A549 (cell line): ENCODE measurements at regions not wholly inside any gene's neighbourhood (a gene's known extent, or its start where the extent isn't known, plus 50 kb on each side); places are given as distances from the start of the nearest gene placed in this dataset.

Experiments
- ATAC-seq, 2 experiments: fragments of 200-7000 bp in 1 of 2; fragments of >200 bp in 1 of 2; cut with Nextera tagmentation in 1 of 2; cut with Tn5 transposase in 1 of 2; 3 replicates each; pipeline versions ENCODE4 v1.8.0 to v1.9.1; 2018 to 2020; ENCODE audit warnings: mild to moderate bottlenecking in 1 of 2, moderate library complexity in 1 of 2
- CTCF ChIA-PET: fragments of 300-600 bp; sonication (Branson Sonifier 250); formaldehyde crosslinking; extraction: SDS; loops from one replicate; lab custom pipeline; 2021; ENCODE audit warnings: antibody characterized with exemption, inconsistent platforms; lab: Yijun Ruan, JAX
- POLR2A ChIA-PET: fragments of 350-600 bp; formaldehyde crosslinking; extraction: SDS; loops from one replicate; lab custom pipeline; 2021; ENCODE audit warnings: antibody characterized with exemption, inconsistent platforms; lab: Yijun Ruan, JAX
- DNase-seq, 2 experiments: peaks; one replicate each; pipeline versions ENCODE4 v3.0.0 to v3.0.0-alpha.2; 2011 to 2016; ENCODE audit warnings: low read depth in 1 of 2, low spot score in 1 of 2
- FAIRE-seq: peaks from 2 replicates; lab custom pipeline; 2011; peaks lifted over from hg19 to GRCh38; lab: Jason Lieb, UNC
- H3K27ac ChIP-seq, 2 experiments: fragments of >200 bp; sonication (Bioruptor Twin); formaldehyde crosslinking; 3 replicates each; pipeline ENCODE4 v1.5.1; 2016 to 2017
- H3K4me1 ChIP-seq: fragments of >200 bp; sonication (Bioruptor Twin); formaldehyde crosslinking; 3 replicates; pipeline ENCODE4 v1.6.1; 2016
- H3K4me2 ChIP-seq: fragments of >200 bp; sonication (Bioruptor Twin); formaldehyde crosslinking; 3 replicates; pipeline ENCODE4 v1.6.1; 2016
- H3K4me3 ChIP-seq: fragments of >200 bp; sonication (Bioruptor Twin); formaldehyde crosslinking; 3 replicates; pipeline ENCODE4 v1.5.1; 2016
- H3K9me3 ChIP-seq: fragments of >200 bp; sonication (Bioruptor Twin); formaldehyde crosslinking; 3 replicates; pipeline ENCODE4 v1.6.1; 2016
- CBX2 ChIP-seq: fragments of 200-600 bp; sonication (generic); IDR thresholded peaks from 2 replicates; pipeline ENCODE4 v1.6.1; 2016; ENCODE audit warnings: low read depth, mild to moderate bottlenecking, borderline replicate concordance
- CEBPB ChIP-seq, 2 experiments: fragments of >200 bp in 1 of 2; sonication (Bioruptor Twin) in 1 of 2; formaldehyde crosslinking in 1 of 2; IDR thresholded peaks; 2 replicates each; pipeline ENCODE4 v1.6.1; 2012 to 2016
- CTCF ChIP-seq: fragments of >200 bp; sonication (Bioruptor Twin); formaldehyde crosslinking; IDR thresholded peaks from 3 replicates; pipeline ENCODE4 v1.5.1; 2016
- E2F6 ChIP-seq: IDR thresholded peaks from 2 replicates; pipeline ENCODE4 v1.6.1; 2012; ENCODE audit warnings: low read depth, borderline replicate concordance
- ELK1 ChIP-seq: fragments of 150-350 bp; IDR thresholded peaks from 2 replicates; pipeline ENCODE4 v1.6.1; 2014; ENCODE audit warnings: low read depth, mild to moderate bottlenecking, low read length
- FOXS1 ChIP-seq: fragments of 250-450 bp; sonication (Bioruptor Pico); IDR thresholded peaks from 2 replicates; pipeline ENCODE4 v1.5.0; 2020; ENCODE audit warnings: mild to moderate bottlenecking, moderate library complexity
- JUN ChIP-seq, 2 experiments: fragments of >200 bp; sonication (Bioruptor Twin); formaldehyde crosslinking; IDR thresholded peaks; 2 replicates in 1 of 2; 3 replicates in 1 of 2; pipeline ENCODE4 v1.6.1; 2016 to 2017
- MAFK ChIP-seq: fragments of 450-650 bp; IDR thresholded peaks from 2 replicates; pipeline ENCODE4 v1.6.1; 2014; ENCODE audit not compliant: partially characterized antibody
- MAZ ChIP-seq: fragments of 150-350 bp; IDR thresholded peaks from 2 replicates; pipeline ENCODE4 v1.6.1; 2014; ENCODE audit warnings: antibody characterized with exemption, low read depth, low read length, borderline replicate concordance
- PHF8 ChIP-seq: fragments of 200-600 bp; sonication (generic); IDR thresholded peaks from 2 replicates; pipeline ENCODE4 v1.6.1; 2016; ENCODE audit warnings: low read depth, mild to moderate bottlenecking, antibody characterized with exemption, moderate library complexity, borderline replicate concordance
- POLR2A ChIP-seq: IDR thresholded peaks from 2 replicates; pipeline ENCODE4 v1.6.1; 2012; ENCODE audit warnings: mild to moderate bottlenecking, low read length
- POLR2AphosphoS2 ChIP-seq: conservative IDR thresholded peaks from 2 replicates; pipeline ENCODE4 v1.6.1; 2012; ENCODE audit warnings: low read length, improper control_type of control experiment, inconsistent platforms
- RARB ChIP-seq: fragments of 250-450 bp; sonication (Bioruptor Pico); IDR thresholded peaks from 2 replicates; pipeline ENCODE4 v1.8.0; 2021; ENCODE audit warnings: mild to moderate bottlenecking, moderate library complexity
- REST ChIP-seq: fragments of 200-600 bp; sonication (generic); IDR thresholded peaks from 2 replicates; pipeline ENCODE4 v1.6.1; 2016; ENCODE audit warnings: antibody characterized with exemption, mild to moderate bottlenecking, moderate library complexity
- RFX5 ChIP-seq: fragments of 450-650 bp; IDR thresholded peaks from 2 replicates; pipeline ENCODE4 v1.7.1; 2014; ENCODE audit warnings: antibody characterized with exemption, mild to moderate bottlenecking, moderate library complexity
- SMC3 ChIP-seq: fragments of >200 bp; sonication (Bioruptor Twin); formaldehyde crosslinking; IDR thresholded peaks from 3 replicates; pipeline ENCODE4 v1.6.1; 2018; ENCODE audit warnings: inconsistent platforms
- ZC3H11A ChIP-seq: fragments of 450-650 bp; IDR thresholded peaks from 2 replicates; pipeline ENCODE4 v1.6.1; 2014; ENCODE audit warnings: antibody characterized with exemption, mild to moderate bottlenecking
- ZFP36 ChIP-seq: fragments of 450-650 bp; IDR thresholded peaks from 2 replicates; pipeline ENCODE4 v1.6.1; 2014; ENCODE audit warnings: borderline replicate concordance; ENCODE audit not compliant: partially characterized antibody
- ZNF302 ChIP-seq: fragments of 250-450 bp; sonication (Bioruptor Pico); IDR thresholded peaks from 2 replicates; pipeline ENCODE4 v1.9.0; 2021; ENCODE audit warnings: inconsistent platforms, mild to moderate bottlenecking, moderate library complexity
- WGBS: methylation state at CpG from one replicate; pipeline ENCODE4 v1.1.6; 2017; ENCODE audit errors: missing lambda C conversion rate; 5-methylcytosine and 5-hydroxymethylcytosine counted together

GRCh38 chr1:60918867-60919266, 163.5 kb upstream of the NFIA start:
- POLR2A ChIA-PET = no interaction called here
- no peak for DNase-seq

GRCh38 chr1:60916906-60917305, 165.5 kb upstream of the NFIA start:
- no peak for ATAC-seq
- Histone ChIP-seq H3K27ac (no peak overlapping the region), H3K9me3 (no peaks in the 10 kb centered on the region), H3K4me3 (no peak overlapping the region), H3K4me1 (no peaks in the 10 kb centered on the region), H3K4me2 (no peak overlapping the region)
- no peak for FAIRE-seq
- POLR2A ChIA-PET = no interaction called here
- WGBS = 67% methylated on average over 9 of the region's 9 CpGs
- TF ChIP-seq RARB = no peak
- TF ChIP-seq CTCF = no peak
- no peak for TF ChIP-seq ELK1
- no peak for TF ChIP-seq REST
- DNase-seq = no peak
- CTCF ChIA-PET = interaction anchor here (0.6 kb wide), 1 partner anchor 62 kb away, joined by 6 read pairs; no protein-coding TSS in a partner anchor

More at GRCh38 chr1:60918867-60919266, 163.5 kb upstream of the NFIA start:
- ATAC-seq = no peak
- TF ChIP-seq ZC3H11A (no peak), CTCF (no peak), MAZ (no peak), ZFP36 (no peak)
- TF ChIP-seq, all 56 proteins: peak for 0
- Histone ChIP-seq H3K9me3 (no peaks in the 10 kb centered on the region), H3K27ac (no peak overlapping the region), H3K4me3 (no peak overlapping the region), H3K4me2 (no peak overlapping the region), H3K4me1 (no peaks in the 10 kb centered on the region)
- WGBS = 87% methylated on average over 1 of the region's 1 CpG
- no peak for FAIRE-seq
- CTCF ChIA-PET = no interaction called here

GRCh38 chr1:60916199-60916598, 166.2 kb upstream of the NFIA start:
- POLR2A ChIA-PET = no interaction called here
- ATAC-seq = no peak
- Histone ChIP-seq H3K27ac (no peak overlapping the region), H3K4me1 (no peaks in the 10 kb centered on the region)
- TF ChIP-seq RFX5 (no peak), FOXS1 (no peak), RARB (no peak), JUN (IDR thresholded peaks at IDR 0.05) (no peak), MAZ (no peak), CBX2 (no peak), POLR2AphosphoS2 (no peak), POLR2A (no peak), CTCF (no peak), CEBPB (IDR thresholded peaks at IDR 0.05) (no peak), E2F6 (no peak), SMC3 (no peak), MAFK (no peak), ZNF302 (CRISPR knock-in tag) (no peak), PHF8 (no peak)
- TF ChIP-seq, all 56 proteins: peak for 0
- Histone ChIP-seq H3K4me2 (no peak overlapping the region), H3K4me3 (no peak overlapping the region), H3K9me3 (no peaks in the 10 kb centered on the region)
- DNase-seq (no peak), FAIRE-seq (no peak)
- CTCF ChIA-PET = interaction anchor here (0.6 kb wide), 1 partner anchor 63 kb away, joined by 6 read pairs; no protein-coding TSS in a partner anchor
